Neural progenitor cell (in vitro differentiated cells): ENCODE measurements at regions not wholly inside any gene's neighbourhood (a gene's known extent, or its start where the extent isn't known, plus 50 kb on each side); places are given as distances from the start of the nearest gene placed in this dataset.

Experiments used
- CTCF ChIP-seq: fragments of 200-600 bp; sonication (generic); IDR thresholded peaks from 2 replicates; pipeline ENCODE4 v1.5.1; 2017; ENCODE audit warnings: antibody characterized with exemption, mild to moderate bottlenecking
- EZH2phosphoT487 ChIP-seq: fragments of 200-600 bp; sonication (generic); IDR thresholded peaks from 2 replicates; pipeline ENCODE4 v1.6.1; 2017; ENCODE audit warnings: antibody characterized with exemption

- TF ChIP-seq CTCF (no peak), EZH2phosphoT487 (no peak)
These were observed 581.2 kb downstream of the ALG10 start for GRCh38 chr12:34603382-34604035.
